Cerebellar cortex (tissue), 1 donor: ENCODE measurements at regions not wholly inside any gene's neighbourhood (a gene's known extent, or its start where the extent isn't known, plus 50 kb on each side); places are given as distances from the start of the nearest gene placed in this dataset.
"Not testable (repeated sequence)": the region's sequence is repeated elsewhere in the genome, so short reads cannot be mapped to it uniquely, and the experiment has no call there.

Experiments used
- DNase-seq: peaks from one replicate; pipeline ENCODE4 v3.0.0-alpha.2; 2015; ENCODE audit warnings: low spot score

DNA sequence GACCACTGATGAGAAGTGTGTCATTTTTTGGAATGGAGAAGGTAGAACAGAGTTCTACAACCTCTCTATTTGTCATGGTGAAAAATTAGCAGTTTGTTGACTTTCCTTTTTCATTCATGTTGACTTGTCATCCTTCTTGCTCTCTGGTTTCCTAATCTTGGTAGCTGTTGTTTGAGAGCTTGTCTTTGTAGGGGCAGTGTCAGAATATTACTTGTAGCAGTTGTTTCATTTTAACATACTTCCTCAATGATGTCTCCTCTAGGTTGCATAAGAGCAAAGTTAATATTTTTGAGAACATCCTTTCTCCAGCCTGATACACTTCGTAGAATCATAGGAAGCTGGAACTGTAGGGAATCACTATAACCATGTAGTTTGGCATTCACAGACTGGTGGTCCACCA lies 368.2 kb upstream of the FANCL start:
- no peak for DNase-seq

DNA sequence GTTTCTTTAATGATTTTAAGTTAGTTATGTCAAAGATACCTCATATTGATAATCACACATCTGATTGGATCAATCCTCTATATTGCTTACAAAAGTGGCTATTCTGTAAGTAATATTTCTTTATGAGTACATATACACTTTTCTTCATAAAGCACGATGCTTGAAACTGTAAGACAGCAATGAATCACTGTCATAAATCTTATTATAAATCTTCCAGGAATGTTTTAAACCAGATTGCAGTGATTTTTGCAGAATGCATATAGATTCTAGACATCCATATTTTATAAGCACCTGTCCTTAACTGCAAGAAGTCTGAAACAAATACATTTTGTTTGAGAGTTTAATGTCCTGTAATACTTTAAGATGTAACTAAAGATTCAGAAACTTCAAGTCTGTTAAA lies 367.0 kb upstream of the FANCL start:
- no peak for DNase-seq

- DNase-seq: no peak
Observed at GRCh38 chr2:58607448-58607847, 366.3 kb upstream of the FANCL start.

DNA sequence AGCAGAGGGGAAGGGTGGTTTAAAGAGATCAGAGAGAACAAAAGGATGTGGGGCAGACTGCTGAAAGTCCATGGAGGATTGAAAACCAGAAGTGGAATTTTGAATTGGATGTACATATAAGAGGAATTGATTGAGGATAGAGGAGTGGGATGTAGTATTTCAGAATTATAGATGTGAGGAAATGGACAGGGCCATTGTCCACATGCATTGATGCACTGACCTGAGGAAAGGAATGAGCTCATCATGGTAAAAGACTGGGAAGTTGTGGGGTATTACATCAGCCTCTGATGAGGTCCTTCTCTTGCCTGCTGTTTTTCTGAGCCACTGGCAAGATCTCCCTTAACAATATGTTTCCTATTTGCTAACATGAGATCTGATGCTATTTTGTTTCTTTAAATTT lies 365.7 kb upstream of the FANCL start:
- DNase-seq: no peak

DNA sequence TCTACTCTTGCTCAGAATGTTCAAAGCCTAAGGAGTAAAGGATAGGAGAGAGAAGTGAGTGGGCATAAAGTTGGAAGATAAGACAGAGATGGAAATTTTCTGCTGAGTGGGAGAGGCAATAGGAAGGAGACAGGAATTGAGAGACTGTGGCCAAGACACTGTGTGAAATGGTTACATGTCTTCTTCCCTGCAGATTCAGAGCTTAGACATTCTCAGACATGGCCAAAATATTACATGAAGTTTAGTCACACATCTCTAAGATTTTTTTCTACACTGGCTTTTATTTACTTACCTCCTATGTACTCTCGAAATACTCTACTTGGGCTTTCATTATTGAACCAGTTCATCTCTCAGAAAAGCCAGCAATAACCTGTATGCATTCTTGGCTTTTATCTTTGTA lies 363.0 kb upstream of the FANCL start:
- DNase-seq: no peak

DNA sequence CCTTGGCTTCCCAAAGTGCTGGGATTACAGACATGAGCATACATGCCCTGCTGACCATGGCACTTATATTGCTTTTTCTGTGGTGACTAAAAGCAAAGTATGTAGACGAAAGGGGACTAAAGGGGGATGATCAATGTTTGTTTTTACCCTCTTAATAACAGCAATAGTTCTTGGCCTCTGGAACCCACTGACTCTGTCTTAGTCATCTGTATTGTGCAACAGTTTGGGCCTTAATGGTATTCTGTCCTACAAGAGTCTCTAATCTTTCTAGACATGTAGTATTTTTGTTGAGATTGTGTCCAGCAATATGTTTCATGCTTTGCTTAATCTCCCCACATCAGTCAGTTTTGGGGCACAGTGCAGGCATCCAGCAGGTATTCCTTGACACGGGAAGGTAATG lies 359.9 kb upstream of the FANCL start:
- DNase-seq: no peak

- no peak for DNase-seq
Observed at GRCh38 chr2:58598171-58598570, 357.0 kb upstream of the FANCL start.

DNA sequence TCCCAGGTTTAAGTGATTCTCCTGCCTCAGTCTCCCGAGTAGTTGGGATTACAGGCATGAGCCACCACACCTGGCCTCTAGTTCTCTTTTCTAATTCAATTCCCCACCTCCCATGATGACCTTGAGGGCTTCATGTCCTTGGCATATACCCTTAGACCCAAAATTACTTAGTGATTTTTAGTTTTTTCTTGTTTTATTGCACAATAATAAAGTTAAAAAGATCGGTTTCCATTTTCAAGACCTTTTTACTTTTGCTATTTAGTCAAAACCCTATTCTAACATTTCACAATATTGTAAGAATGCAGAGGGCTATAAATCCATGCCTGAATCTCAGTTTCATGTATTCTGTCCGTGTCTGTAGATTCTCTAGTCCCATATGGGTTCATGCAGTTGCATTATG lies 354.6 kb upstream of the FANCL start:
- no peak for DNase-seq

DNA sequence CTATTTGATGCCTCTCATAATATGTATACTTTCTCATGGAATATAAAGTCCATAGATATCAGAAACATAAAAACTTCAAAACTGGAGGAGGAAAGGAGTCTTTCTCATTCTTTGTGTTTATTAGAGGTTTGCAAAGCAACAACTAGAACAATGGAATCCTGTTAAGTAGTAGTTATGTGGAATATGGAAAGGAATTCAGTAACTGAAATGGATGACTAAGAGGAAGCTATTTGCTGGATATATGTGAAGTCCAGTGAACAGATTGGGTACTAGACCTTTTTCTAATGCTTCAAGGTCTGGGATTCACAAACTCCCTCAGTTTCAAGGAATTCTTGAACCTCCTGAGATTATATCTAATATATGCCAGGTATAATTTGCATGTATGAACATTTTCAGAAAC lies 353.6 kb upstream of the FANCL start:
- no peak for DNase-seq

DNA sequence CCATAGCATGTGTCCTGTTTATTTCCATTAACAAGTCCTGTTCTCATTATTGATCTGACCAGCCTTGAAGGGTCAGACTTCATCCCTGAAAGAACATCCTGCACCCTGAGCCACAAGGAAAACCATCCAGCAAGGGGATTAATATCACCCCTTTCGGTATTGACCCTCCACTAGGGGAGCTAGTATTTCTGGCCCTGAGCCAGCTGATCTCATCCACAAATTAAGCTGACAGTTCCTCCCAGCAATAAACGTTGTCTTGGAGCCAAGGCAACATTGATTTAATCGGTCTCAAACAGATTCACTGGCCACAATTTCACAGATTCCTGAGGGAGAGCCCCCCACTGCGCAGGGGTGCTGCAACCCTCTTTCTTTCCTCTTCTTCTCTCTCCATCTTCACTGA lies 353.1 kb upstream of the FANCL start:
- DNase-seq: no peak

DNA sequence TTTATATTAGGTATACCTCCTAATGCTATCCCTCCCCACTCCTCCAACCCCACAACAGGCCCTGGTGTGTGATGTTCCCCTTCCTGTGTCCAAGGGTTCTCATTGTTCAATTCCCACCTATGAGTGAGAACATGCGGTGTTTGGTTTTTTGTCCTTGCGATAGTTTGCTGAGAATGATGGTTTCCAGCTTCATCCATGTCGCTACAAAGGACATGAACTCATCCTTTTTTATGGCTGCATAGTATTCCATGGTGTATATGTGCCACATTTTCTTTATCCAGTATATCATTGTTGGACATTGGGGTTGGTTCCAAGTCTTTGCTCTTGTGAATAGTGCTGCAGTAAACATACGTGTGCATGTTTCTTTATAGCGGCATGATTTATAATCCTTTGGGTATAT lies 345.1 kb upstream of the FANCL start:
- not testable (repeated sequence) for DNase-seq

GRCh38 chr2:58585233-58585632 lies 344.1 kb upstream of the FANCL start:
- DNase-seq: no peak

DNA sequence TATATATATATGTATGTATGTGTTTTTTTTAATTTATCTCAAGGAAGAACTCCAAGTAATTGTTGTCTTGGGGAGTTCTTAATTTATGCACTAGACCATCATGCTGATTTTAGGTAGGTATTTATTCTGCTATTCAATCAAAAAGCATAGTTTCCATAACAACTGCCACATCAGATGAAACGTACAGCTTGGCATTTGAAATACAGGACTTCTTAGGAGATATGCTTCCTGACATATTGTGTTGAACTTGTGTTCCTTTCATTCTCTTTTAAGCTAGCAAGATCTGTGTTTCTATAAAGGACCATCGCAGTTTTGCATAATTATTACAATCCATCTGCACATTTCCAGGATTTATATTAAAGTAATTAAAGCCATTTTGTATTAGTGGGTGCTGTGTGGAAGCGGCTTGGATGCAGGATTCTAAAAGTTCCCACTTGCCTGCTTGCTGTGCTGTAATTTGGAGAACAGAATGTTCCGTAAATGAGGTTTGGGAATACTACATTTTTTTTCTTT lies 343.5 kb upstream of the FANCL start:
- no peak for DNase-seq

DNA sequence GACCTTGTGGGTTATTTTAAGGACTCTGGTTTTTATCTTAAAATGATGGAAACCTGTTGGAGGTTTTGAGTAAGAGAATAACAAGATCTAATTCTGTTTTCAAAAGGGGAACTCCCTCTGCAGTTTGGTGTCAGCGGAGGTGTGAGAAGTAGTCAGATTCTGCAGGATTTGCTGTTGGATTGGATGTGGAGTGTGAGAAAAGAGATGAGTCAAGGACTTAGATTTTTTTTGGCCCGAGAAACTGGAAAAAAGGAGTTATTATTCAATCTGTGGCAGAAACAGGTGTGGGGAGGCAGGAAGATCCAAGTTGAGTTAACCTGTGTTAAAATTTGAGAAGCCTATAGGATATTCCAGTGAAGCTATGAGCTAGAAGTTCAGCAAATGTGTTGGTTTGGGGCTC lies 337.2 kb upstream of the FANCL start:
- no peak for DNase-seq

DNA sequence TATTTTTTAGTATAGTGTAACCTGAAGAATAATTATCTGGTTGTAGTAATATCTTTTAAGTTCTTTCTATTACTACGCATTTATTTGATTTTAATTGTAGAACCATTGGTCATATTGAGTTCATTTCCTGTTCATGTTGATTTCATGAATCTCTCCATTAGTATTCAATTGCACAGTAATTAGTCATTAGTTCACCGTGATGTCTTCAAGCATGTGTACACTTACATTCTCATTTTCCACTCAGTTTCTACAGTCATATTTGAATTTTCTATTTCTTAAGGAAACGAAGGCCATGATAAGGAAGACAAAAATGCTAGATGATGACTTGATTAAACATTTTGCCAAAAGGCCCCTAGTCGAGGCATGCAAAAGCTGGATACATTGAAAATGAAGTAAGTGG lies 333.7 kb upstream of the FANCL start:
- DNase-seq: no peak

DNA sequence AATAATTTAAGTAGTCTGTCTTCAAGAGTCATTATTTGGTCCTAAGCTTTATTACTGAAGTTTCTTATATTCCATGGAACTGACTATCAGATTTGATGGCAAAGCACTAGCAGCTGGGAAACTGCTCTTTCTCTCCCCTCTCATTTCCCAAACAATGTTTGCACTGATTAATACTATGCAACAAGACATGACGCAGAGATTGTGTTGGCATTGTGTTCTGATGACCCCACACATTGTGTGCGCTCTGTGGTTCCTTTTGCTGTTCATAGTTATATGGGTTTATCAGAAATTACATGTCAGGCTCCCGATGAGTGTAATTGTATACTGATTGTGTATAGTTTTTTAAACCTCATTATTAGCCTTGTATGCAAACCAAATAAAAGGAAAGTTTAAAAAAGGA lies 331.6 kb upstream of the FANCL start:
- DNase-seq: no peak

GRCh38 chr2:58571181-58571852 lies 330.2 kb upstream of the FANCL start:
- DNase-seq: peak; percentile 56

GRCh38 chr2:58569475-58570185 lies 328.5 kb upstream of the FANCL start:
- DNase-seq: no peak

- DNase-seq: no peak
Observed at GRCh38 chr2:58568901-58569300, 327.8 kb upstream of the FANCL start.

- DNase-seq: no peak
Observed at GRCh38 chr2:58562276-58562675, 321.2 kb upstream of the FANCL start.

DNA sequence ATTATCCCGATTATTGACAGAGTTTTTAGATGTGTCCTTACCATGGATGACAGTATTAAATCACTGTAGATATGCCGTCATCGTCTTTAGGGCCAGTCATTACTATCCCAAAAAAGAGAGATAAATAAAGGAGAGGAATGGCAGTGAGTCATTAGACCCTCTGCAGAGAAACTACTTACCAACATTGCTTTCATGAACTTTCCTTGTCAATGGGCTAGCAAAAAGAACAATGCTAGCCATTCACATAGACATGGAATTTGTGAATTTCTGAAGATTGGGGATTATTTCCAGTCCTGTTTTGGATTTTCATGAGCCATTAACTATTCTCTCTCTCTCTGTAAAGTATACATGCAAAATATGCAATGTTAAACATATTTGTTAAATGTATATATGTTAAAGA lies 319.4 kb upstream of the FANCL start:
- DNase-seq: no peak

DNA sequence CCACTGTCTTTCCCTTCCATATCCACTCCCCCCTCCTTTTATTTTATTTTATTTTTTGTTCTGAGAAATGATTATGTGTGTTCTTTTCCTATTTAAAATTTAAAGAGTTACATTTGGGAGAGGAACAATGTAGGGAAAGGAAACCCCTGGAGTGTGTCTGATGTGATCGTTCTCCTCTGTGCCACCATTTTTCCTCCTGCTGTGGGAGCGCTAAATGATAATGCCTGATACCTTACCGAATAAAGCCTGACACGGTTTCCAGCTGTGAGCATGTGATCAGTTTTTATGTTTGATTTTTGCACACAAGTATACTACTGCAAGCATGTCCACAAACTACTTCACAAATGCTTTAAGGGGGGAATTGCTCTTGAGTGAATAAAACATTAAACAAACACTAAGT lies 317.8 kb upstream of the FANCL start:
- no peak for DNase-seq

- DNase-seq: no peak
Observed at GRCh38 chr2:58557176-58557575, 316.1 kb upstream of the FANCL start.

DNA sequence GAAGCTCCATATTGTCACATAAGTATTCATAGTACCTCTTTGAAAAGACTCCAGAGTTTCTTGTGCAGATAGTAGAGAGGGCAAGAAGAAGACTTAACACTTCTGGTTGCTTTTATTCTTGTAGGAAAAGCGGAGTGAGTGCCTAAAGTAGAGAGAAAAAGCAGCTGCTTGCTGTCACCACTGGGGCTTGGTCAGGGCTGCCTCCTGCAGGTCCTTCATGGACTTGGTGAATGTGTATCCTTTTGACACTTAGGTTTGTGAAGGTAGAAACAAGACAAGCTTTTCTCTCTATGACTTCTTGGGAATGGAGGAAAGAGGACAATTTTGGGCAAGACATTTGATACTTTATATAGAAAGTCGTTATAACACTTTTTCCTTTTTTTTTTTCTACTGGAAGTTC lies 312.8 kb upstream of the FANCL start:
- DNase-seq: no peak
